ENCODE measurements at regions not wholly inside any gene's neighbourhood (a gene's known extent, or its start where the extent isn't known, plus 50 kb on each side); places are given as distances from the start of the nearest gene placed in this dataset.

GRCh38 chr11:79834015-79834414 is 393.2 kb upstream of the TENM4 start:
- DNase-seq (ENCODE audit: low spot score), result no peak
- H3K9me3 Mint-ChIP-seq (ENCODE audit: unreplicated experiment), result no peaks in the 10 kb centered on the region

GRCh38 chr11:79830446-79830845 is 389.6 kb upstream of the TENM4 start:
- Mint-ChIP-seq H3K27ac (ENCODE audit: unreplicated experiment) (no peak overlapping the region), H3K36me3 (ENCODE audit: low read depth, unreplicated experiment) (no peaks in the 10 kb centered on the region), H3K9me3 (ENCODE audit: unreplicated experiment) (no peaks in the 10 kb centered on the region), H3K4me1 (ENCODE audit: unreplicated experiment) (no peaks in the 10 kb centered on the region), H3K27me3 (ENCODE audit: unreplicated experiment) (no peaks in the 10 kb centered on the region), H3K4me3 (ENCODE audit: unreplicated experiment) (no peak overlapping the region)
- no peak for TF ChIP-seq CTCF (IDR thresholded peaks at IDR 0.05; ENCODE audit: unreplicated experiment)
- DNase-seq (ENCODE audit: low spot score), result no peak

More at GRCh38 chr11:79834015-79834414, 393.2 kb upstream of the TENM4 start:
- no peak for TF ChIP-seq CTCF (IDR thresholded peaks at IDR 0.05; ENCODE audit: unreplicated experiment)
- no peak overlapping the region for H3K4me3 Mint-ChIP-seq (ENCODE audit: unreplicated experiment)
- no peak overlapping the region for H3K27ac Mint-ChIP-seq (ENCODE audit: unreplicated experiment)
- no peaks in the 10 kb centered on the region for H3K36me3 Mint-ChIP-seq (ENCODE audit: low read depth, unreplicated experiment)
- no peaks in the 10 kb centered on the region for H3K4me1 Mint-ChIP-seq (ENCODE audit: unreplicated experiment)
- no peaks in the 10 kb centered on the region for H3K27me3 Mint-ChIP-seq (ENCODE audit: unreplicated experiment)

- H3K36me3 Mint-ChIP-seq (ENCODE audit: low read depth, unreplicated experiment), result no peaks in the 10 kb centered on the region
- no peak for TF ChIP-seq CTCF (IDR thresholded peaks at IDR 0.05; ENCODE audit: unreplicated experiment)
- H3K4me3 Mint-ChIP-seq (ENCODE audit: unreplicated experiment), result no peak overlapping the region
- no peak overlapping the region for H3K27ac Mint-ChIP-seq (ENCODE audit: unreplicated experiment)
- DNase-seq (ENCODE audit: low spot score), result no peak
- no peaks in the 10 kb centered on the region for H3K27me3 Mint-ChIP-seq (ENCODE audit: unreplicated experiment)
- H3K4me1 Mint-ChIP-seq (ENCODE audit: unreplicated experiment), result no peaks in the 10 kb centered on the region
- no peaks in the 10 kb centered on the region for H3K9me3 Mint-ChIP-seq (ENCODE audit: unreplicated experiment)
Observed at GRCh38 chr11:79829891-79830290, 389.1 kb upstream of the TENM4 start.

GRCh38 chr11:79822766-79823165 is 381.9 kb upstream of the TENM4 start:
- H3K4me1 Mint-ChIP-seq (ENCODE audit: unreplicated experiment), result no peaks in the 10 kb centered on the region
- DNase-seq (ENCODE audit: low spot score), result no peak
- H3K27ac Mint-ChIP-seq (ENCODE audit: unreplicated experiment), result no peak overlapping the region
- no peak for TF ChIP-seq CTCF (IDR thresholded peaks at IDR 0.05; ENCODE audit: unreplicated experiment)
- H3K4me3 Mint-ChIP-seq (ENCODE audit: unreplicated experiment), result no peak overlapping the region
- H3K27me3 Mint-ChIP-seq (ENCODE audit: unreplicated experiment), result peaks cover 3% of the 10 kb centered on the region
- H3K36me3 Mint-ChIP-seq (ENCODE audit: low read depth, unreplicated experiment), result no peaks in the 10 kb centered on the region
- H3K9me3 Mint-ChIP-seq (ENCODE audit: unreplicated experiment), result peaks cover 3% of the 10 kb centered on the region

- no peak overlapping the region for H3K27ac Mint-ChIP-seq (ENCODE audit: unreplicated experiment)
- no peak for TF ChIP-seq CTCF (IDR thresholded peaks at IDR 0.05; ENCODE audit: unreplicated experiment)
- H3K36me3 Mint-ChIP-seq (ENCODE audit: low read depth, unreplicated experiment), result no peaks in the 10 kb centered on the region
- H3K27me3 Mint-ChIP-seq (ENCODE audit: unreplicated experiment), result no peaks in the 10 kb centered on the region
- DNase-seq (ENCODE audit: low spot score), result no peak
- H3K4me3 Mint-ChIP-seq (ENCODE audit: unreplicated experiment), result no peak overlapping the region
- H3K9me3 Mint-ChIP-seq (ENCODE audit: unreplicated experiment), result peaks cover 3% of the 10 kb centered on the region
- H3K4me1 Mint-ChIP-seq (ENCODE audit: unreplicated experiment), result no peaks in the 10 kb centered on the region
Observed at GRCh38 chr11:79813551-79813950, 372.7 kb upstream of the TENM4 start.
